ENCODE measurements at regions not wholly inside any gene's neighbourhood (a gene's known extent, or its start where the extent isn't known, plus 50 kb on each side); places are given as distances from the start of the nearest gene placed in this dataset.

DNA sequence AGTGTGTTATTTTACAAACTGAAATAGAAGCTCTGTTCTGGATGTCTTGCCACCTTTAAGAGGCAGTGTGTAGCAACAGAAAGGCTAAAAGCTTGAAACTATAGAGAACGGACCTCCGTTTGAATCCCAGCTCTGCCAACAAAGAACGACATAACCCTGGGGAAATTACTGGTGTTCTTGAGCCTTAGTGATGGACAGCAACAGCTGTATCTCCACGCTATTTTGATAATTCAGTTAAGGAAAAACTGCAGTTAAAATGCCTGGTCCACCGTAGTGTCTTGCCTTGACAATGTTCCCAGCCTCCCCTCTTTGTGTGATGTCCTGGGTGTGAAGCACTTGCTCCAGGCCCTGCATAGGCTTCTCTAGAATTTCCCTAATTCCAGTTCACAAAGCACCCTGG lies 256.8 kb upstream of the HS3ST1 start:
- TF ChIP-seq CTCF (IDR thresholded peaks at IDR 0.05), result no peak
- no peak for TF ChIP-seq POLR2AphosphoS5 (IDR thresholded peaks at IDR 0.05)
- TF ChIP-seq POLR2A (IDR thresholded peaks at IDR 0.05), result no peak
